Adrenal gland (tissue), 5 donors: ENCODE measurements at regions not wholly inside any gene's neighbourhood (a gene's known extent, or its start where the extent isn't known, plus 50 kb on each side); places are given as distances from the start of the nearest gene placed in this dataset.

ENCODE experiments used
- CTCF ChIP-seq, 6 experiments: fragments of 450-650 bp in 4 of 6; fragments of 200-600 bp in 2 of 6; sonication (generic) in 1 of 6; IDR thresholded peaks; 1 replicate in 5 of 6; 2 replicates in 1 of 6; pipeline versions ENCODE4 v1.5.1 to v1.8.0; 2016 to 2021; ENCODE audit warnings: antibody characterized with exemption in 6 of 6, mild to moderate bottlenecking in 2 of 6, moderate library complexity in 1 of 6
- POLR2A ChIP-seq, 2 donors: fragments of 450-650 bp; IDR thresholded peaks; one replicate each; pipeline ENCODE4 v1.6.1; 2017; ENCODE audit warnings: antibody characterized with exemption in 2 of 2, mild to moderate bottlenecking in 2 of 2, moderate library complexity in 1 of 2
- donor health status: DM: no; HTN: no; CAD: no.

- TF ChIP-seq CTCF (IDR thresholded peaks at IDR 0.05) = no peak
- TF ChIP-seq POLR2A (IDR thresholded peaks at IDR 0.05) = no peak
Measured at GRCh38 chr13:89214185-89214584, 1543.0 kb downstream of the SLITRK5 start.
